Activated CD4-positive, CD25-positive, alpha-beta regulatory T cell treated with anti-CD3 and anti-CD28 coated beads, Interleukin-2, amount 50 U/mL, for 72 hours (primary cell): ENCODE measurements at regions not wholly inside any gene's neighbourhood (a gene's known extent, or its start where the extent isn't known, plus 50 kb on each side); places are given as distances from the start of the nearest gene placed in this dataset.

Source experiments
- DNase-seq: peaks from one replicate; pipeline ENCODE4 v3.0.0; 2021

GRCh38 chr6:169044381-169045230, 209.0 kb downstream of the THBS2 start:
- DNase-seq = no peak

- no peak for DNase-seq
Observed at GRCh38 chr6:169042061-169042460, 211.6 kb downstream of the THBS2 start.

GRCh38 chr6:169041078-169041477, 212.6 kb downstream of the THBS2 start:
- DNase-seq = no peak

DNA sequence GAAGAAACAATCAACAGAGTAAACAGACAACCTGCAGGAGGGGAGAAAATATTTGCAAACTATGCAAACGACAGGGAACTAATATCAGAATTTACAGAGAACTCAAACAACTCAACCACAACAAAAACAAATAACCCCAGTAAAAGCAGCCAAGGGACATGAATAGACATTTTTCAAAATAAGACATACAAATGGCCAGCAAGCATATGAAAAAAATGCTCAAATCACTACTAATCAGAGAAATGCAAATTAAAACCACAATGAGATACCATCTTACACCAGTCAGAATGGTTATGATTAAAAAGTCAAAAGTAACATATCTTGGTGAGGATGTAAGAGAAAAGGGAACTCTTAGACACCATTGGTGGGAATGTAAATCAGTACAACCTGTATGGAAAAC, 215.0 kb downstream of the THBS2 start:
- DNase-seq = no peak

GRCh38 chr6:169035385-169036240, 218.0 kb downstream of the THBS2 start:
- DNase-seq = no peak

- DNase-seq = no peak
Observed at GRCh38 chr6:169034516-169035167, 219.0 kb downstream of the THBS2 start.

GRCh38 chr6:169029861-169030260, 223.8 kb downstream of the THBS2 start:
- DNase-seq = no peak

DNA sequence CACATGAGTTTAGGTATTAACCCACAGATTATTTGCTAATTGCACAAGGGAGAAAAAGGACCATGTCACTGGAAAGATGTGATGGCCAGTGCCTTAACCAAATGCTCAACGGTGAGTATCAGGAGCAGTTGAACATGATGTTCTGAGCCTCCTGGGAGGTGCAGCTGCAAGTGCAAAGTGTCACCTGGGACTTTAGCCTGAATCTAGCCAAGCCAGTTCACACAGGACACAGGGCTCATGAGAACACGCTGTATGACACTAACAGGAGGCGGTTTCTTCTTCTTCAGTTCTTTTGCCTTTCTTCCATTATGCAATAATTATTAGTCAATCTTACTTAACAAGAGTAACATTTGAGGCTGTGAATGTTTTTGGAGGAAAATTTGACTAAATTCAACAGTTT, 225.3 kb downstream of the THBS2 start:
- no peak for DNase-seq

GRCh38 chr6:169026175-169026574, 227.5 kb downstream of the THBS2 start:
- no peak for DNase-seq

DNA sequence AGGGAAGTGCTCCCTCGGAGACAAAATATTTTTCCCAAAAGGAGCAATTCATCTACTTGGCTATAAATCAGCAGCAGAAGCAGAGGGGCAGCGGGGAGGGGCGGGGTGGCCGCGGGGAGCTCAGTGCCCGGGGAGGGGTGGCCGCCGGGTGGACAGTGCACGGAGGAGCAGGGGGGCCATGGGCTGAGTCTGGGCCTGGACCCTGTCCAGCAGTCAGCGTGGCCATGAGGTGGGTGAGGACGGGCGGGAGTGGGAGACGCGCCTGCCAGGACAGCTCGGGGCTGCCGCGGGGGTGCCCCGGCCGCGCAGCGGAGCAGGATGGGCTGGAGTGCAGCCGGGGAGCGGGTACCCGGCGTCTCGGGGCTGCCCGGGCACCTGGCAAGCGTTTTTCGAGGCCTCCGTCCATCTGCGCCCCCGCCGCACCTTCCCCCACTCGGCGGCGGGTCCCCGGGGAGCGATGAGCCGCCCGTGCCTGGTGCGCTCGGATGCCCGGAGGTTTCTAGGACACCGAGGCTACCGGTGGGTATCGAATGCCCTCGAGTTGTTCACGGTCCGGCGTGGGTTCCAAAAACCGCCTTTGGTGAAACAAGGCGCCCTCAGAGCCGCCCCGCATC, 229.5 kb downstream of the THBS2 start:
- DNase-seq = no peak

- DNase-seq = no peak
Observed at GRCh38 chr6:169023161-169023874, 230.3 kb downstream of the THBS2 start.

GRCh38 chr6:169022079-169022478, 231.6 kb downstream of the THBS2 start:
- DNase-seq = no peak

DNA sequence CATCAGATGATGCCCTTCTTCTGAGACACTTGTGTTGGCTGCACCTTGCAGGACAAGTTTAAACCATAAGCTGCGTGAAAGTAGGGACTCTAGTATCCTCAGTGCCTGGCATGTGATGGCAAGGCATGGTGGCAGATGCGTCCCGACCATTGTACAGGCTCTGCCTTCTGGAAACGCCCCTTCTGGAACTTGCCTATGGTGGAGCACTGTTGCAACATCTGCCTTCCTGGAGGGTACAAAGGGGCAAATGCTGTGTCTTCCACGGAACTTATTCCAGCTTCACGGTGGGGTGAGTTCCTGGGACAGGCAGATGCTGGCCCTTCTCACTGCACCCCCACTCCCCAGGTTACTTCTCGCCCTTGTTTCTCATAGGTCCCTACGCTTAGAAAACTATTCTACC, 232.8 kb downstream of the THBS2 start:
- no peak for DNase-seq

DNA sequence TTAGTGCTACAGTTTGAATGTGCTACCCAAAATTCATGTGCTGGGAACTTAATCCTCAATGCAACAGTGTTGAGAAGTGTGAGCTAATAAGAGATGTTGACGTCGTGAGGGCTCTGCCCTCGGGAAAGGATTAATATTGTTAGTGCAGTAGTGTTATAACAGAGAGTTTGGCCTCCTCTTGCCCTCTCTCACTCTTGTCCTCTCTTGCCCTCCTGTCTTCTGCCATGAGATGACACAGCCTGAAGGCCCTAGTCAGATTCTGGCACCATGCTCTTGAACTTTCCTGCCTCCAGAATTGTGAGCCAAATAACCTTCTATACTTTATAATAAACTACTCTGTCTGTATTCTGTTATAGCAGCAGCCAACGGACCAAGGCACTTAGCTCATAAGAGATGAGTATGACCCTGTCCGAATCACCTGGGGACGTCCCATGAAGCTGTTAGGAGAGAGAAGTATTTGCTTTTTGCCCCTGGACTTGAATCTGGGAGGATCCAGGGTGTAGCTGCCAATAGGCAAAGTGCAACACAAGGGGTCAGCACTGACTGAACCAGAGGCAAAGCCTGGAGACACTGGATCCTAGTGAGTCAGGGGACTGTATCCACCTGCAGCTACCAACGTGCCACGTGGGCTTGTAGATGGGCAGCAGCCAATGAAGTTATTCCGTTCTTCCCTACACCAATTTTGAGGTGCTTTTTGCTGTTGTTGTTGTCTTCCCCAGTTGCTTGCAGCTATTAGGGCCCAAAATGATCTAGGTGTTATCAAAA, 233.7 kb downstream of the THBS2 start:
- DNase-seq = no peak

DNA sequence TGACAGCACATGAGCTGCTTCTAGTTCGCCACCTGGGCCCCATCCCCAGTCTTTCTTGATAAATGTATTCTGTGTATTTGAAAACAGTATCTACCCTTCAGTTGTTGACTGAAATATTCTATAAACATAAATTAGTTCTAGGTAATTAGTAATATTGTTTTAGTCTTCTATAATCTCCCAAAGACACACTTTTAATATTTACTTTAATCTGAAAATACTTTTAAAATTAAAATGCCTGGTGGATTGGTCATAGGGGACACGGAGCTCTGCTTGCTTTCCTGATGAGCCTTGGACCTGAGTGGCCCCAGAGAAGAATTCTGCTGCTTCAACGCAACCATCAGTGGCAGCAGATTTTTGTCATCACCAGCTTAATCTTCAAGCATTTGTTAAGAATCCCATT, 234.5 kb downstream of the THBS2 start:
- no peak for DNase-seq

DNA sequence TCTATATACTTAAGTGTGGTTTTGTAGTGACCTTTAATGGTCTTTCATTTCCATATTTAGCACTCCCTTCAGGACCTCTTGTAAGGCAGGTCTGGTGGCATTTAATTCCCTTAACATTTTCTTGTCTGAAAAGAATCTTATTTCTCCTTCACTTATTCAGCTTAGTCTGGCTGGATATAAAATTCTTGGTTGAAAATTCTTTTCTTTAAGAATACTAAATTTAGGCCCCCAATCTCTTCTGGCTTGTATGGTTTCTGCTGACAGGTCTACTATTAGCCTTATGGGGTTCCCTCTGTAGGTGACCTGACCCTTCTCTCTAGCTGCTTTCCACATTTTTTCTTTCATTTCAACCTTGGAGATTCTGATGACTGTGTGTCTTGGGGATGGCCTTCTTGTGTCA, 236.9 kb downstream of the THBS2 start:
- DNase-seq = no peak

- DNase-seq = no peak
Observed at GRCh38 chr6:169014211-169015197, 239.1 kb downstream of the THBS2 start.

GRCh38 chr6:169009628-169010027, 244.0 kb downstream of the THBS2 start:
- DNase-seq = no peak

GRCh38 chr6:169008641-169009257, 244.9 kb downstream of the THBS2 start:
- DNase-seq = no peak

DNA sequence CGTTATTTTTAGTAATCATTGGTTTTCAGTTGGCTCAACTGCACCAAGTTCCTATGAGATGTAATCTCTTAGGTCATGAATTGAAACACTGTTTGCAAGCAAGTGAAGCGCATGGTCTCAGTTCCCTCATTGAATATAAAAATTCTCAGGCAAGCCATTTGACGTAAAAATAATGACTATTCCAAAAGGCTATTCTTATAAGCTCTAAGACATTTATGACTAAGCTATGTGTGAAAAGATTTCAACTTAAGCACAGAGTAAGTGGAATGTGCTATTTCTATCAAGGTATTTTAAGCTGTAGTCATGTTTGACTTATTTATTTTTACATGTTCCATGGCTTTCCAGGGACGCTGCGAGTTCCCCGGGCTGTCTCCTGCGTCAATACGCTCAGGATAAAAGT, 248.5 kb downstream of the THBS2 start:
- no peak for DNase-seq
